AG09319 (cell line): ENCODE measurements at regions not wholly inside any gene's neighbourhood (a gene's known extent, or its start where the extent isn't known, plus 50 kb on each side); places are given as distances from the start of the nearest gene placed in this dataset.
A peak's percentile ranks its signal among the peaks of the same experiment; 100 is the strongest.
"Not testable (repeated sequence)": the region's sequence is repeated elsewhere in the genome, so short reads cannot be mapped to it uniquely, and the experiment has no call there.

Experiments
- DNase-seq: peaks from one replicate; pipeline ENCODE4 v3.0.0-alpha.2; 2010; ENCODE audit warnings: low read depth; ENCODE audit errors: extremely low read depth
- CTCF ChIP-seq: IDR thresholded peaks from 2 replicates; pipeline ENCODE4 v1.5.1; 2011; ENCODE audit warnings: low read depth, mild to moderate bottlenecking, inconsistent platforms, low read length, moderate library complexity

- DNase-seq = no peak
- no peak for TF ChIP-seq CTCF
Observed at GRCh38 chr20:48024539-48024938, 239.3 kb upstream of the SULF2 start.

- not testable (repeated sequence) for DNase-seq
Observed at GRCh38 chr20:48020696-48021095, 235.4 kb upstream of the SULF2 start.

GRCh38 chr20:48019940-48020339 lies 234.7 kb upstream of the SULF2 start:
- no peak for DNase-seq
- TF ChIP-seq CTCF = no peak

DNA sequence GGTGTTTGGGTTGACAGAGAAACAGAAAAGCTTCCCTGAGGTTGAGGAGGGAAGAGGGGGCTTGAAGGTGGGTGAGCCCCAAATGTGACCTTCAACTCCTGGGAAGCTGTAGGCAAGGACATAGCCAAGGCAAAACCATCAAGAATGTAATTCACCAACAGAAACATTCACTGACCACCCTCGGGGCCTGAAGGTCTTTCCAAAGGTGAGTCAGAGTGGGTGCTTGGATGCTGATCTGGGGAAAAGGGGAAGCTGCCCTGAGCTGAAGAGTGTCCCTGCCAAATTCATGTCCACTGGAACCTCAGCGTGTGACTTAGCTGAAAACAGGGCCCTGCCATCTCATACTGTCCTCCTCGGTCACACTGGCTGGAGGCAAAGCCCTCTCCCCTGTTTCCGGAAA lies 234.2 kb upstream of the SULF2 start:
- TF ChIP-seq CTCF = no peak
- DNase-seq = no peak

DNA sequence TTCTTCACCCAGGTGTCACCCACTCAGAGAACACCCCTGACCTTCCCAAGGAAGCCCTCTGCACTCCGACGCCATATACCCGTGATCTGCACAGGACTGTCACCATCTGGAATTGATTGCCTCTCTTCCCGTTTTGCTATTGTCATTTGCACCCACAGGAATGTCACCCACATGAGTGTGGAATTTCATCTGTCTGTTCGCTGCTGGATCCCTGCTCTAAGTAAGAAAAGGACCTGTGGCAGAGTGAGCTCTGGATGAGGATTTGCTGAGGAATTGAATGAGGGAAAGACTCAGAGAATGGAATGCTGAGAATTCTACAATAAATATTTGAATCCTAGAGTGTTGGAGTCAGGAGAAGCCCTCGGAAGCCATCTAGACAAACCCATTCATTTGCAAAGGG lies 233.6 kb upstream of the SULF2 start:
- DNase-seq = not testable (repeated sequence)

DNA sequence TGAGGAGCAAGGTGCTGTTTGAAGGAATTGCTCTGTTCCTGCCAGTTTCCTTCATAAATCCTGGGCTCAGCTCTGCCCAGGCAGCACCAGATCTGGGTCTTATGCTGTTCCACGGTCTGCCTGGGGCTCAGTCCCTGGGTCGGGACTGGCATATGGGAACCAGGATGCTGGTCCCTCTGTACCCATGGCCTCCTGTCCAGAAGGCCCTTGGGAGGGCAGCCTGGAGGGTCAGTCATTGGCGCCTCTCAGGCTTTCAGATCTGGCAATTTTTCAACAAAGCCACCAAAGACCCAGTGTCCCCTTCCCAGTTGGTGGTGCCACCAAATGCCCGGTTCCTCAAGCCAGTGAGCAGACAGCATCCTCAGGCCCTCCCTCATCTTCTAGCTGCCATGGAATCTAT lies 232.7 kb upstream of the SULF2 start:
- TF ChIP-seq CTCF = no peak

GRCh38 chr20:48017509-48017908 lies 232.2 kb upstream of the SULF2 start:
- no peak for TF ChIP-seq CTCF
- DNase-seq = no peak

More for the DNA sequence above, 232.7 kb upstream of the SULF2 start:
- no peak for DNase-seq

- no peak; the same call in 1 of the 2 replicates for TF ChIP-seq CTCF
- peak; percentile 91 for DNase-seq
Observed at GRCh38 chr20:48015943-48016723, 230.9 kb upstream of the SULF2 start.
